Adrenal gland (tissue), 9 donors: ENCODE measurements at regions not wholly inside any gene's neighbourhood (a gene's known extent, or its start where the extent isn't known, plus 50 kb on each side); places are given as distances from the start of the nearest gene placed in this dataset.

Experiments used
- DNase-seq, 7 donors: peaks; one replicate each; pipeline ENCODE4 v3.0.0-alpha.2; 2019 to 2020
- H3K27ac ChIP-seq, 5 donors: fragments of 200-600 bp; sonication (generic) in 4 of 5; 1 replicate in 3 of 5; 2 replicates in 2 of 5; pipeline versions ENCODE4 v1.5.1 to v1.8.0; 2016 to 2020; ENCODE audit warnings: mild to moderate bottlenecking in 1 of 5
- H3K27me3 ChIP-seq: fragments of 200-600 bp; 2 replicates; pipeline ENCODE4 v1.8.0; 2021
- H3K36me3 ChIP-seq, 2 donors: fragments of 200-600 bp; replicated peaks in 1 of 2; 1 replicate in 1 of 2; 2 replicates in 1 of 2; pipeline versions ENCODE4 v1.5.1 to v1.8.0; 2018 to 2022
- H3K4me1 ChIP-seq, 2 donors: fragments of 200-600 bp; replicated peaks in 1 of 2; 1 replicate in 1 of 2; 2 replicates in 1 of 2; pipeline versions ENCODE4 v1.5.1 to v1.8.0; 2018 to 2021
- H3K4me3 ChIP-seq, 4 donors: fragments of 200-600 bp; sonication (generic) in 3 of 4; one replicate each; pipeline ENCODE4 v1.5.1; 2016 to 2018
- H3K9me3 ChIP-seq, 3 donors: fragments of 200-600 bp; sonication (generic) in 1 of 3; replicated peaks in 1 of 3; 1 replicate in 2 of 3; 2 replicates in 1 of 3; pipeline versions ENCODE4 v1.5.1 to v1.8.0; 2016 to 2021
- POLR2A ChIP-seq, 2 donors: fragments of 450-650 bp; IDR thresholded peaks; one replicate each; pipeline ENCODE4 v1.6.1; 2017; ENCODE audit warnings: antibody characterized with exemption in 2 of 2, mild to moderate bottlenecking in 2 of 2, moderate library complexity in 1 of 2
- WGBS, 4 donors: extraction: QIAGEN DNeasy Blood & Tissue Kit in 2 of 4; methylation state at CpG; one replicate each; pipeline versions ENCODE4 v1.1.5 to v1.1.7; 2013 to 2017; 5-methylcytosine and 5-hydroxymethylcytosine counted together
- intact Hi-C, 2 donors: fragments of 100-400 bp; cut with DNase I; formaldehyde crosslinking; loops; one replicate each; pipeline versions ENCODE4 v1.14.1 to v1.15.0; 2022 to 2023
- TF ChIP-seq, protein P1 (sequence below), 6 experiments: fragments of 450-650 bp in 4 of 6; fragments of 200-600 bp in 2 of 6; sonication (generic) in 1 of 6; IDR thresholded peaks; 1 replicate in 5 of 6; 2 replicates in 1 of 6; pipeline versions ENCODE4 v1.5.1 to v1.8.0; 2016 to 2021; ENCODE audit warnings: antibody characterized with exemption in 6 of 6, mild to moderate bottlenecking in 2 of 6, moderate library complexity in 1 of 6
- donor health status: healthy with polysubstance abuse.
- donor health status: Bipolar disorder and iron deficiency.
- donor health status: DM: yes; HTN: yes; CAD: no.
- donor health status: DM: no; HTN: no; CAD: no.
- donor health status: DM: no; HTN: no; CAD: no.

DNA sequence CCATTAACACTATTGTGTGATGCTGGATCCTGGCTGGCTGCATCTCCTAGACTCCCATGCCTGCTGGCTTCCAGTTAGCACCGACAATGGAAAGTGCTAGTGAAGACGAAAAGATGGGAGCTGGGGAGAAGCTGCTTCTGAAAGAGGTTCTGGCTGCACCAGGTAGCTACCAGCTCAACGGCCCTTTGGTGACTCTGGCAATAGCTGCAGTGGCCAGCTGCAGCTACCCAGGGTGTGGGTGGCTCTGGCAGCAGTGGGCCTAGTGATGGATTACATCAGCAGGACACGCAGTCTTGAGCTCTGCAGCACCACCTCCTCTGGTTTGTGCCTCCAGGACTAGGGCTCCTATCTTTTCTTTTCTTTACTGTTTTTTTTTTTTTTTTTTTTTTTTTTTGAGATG is 662.6 kb downstream of the MATN1 start:
- intact Hi-C loops: no loop called here
- DNase-seq: no peak
- WGBS, 4 donors: 56 to 67% (median 63%) methylated on average over 4 of the region's 4 CpGs
- Histone ChIP-seq H3K9me3 (no peaks in the 10 kb centered on the region), H3K4me1 (no peaks in the 10 kb centered on the region), H3K27ac (no peak overlapping the region), H3K36me3 (no peaks in the 10 kb centered on the region), H3K27me3 (no peaks in the 10 kb centered on the region), H3K4me3 (no peak overlapping the region)
- no peak for TF ChIP-seq POLR2A (IDR thresholded peaks at IDR 0.05)
- TF ChIP-seq, protein P1, sequence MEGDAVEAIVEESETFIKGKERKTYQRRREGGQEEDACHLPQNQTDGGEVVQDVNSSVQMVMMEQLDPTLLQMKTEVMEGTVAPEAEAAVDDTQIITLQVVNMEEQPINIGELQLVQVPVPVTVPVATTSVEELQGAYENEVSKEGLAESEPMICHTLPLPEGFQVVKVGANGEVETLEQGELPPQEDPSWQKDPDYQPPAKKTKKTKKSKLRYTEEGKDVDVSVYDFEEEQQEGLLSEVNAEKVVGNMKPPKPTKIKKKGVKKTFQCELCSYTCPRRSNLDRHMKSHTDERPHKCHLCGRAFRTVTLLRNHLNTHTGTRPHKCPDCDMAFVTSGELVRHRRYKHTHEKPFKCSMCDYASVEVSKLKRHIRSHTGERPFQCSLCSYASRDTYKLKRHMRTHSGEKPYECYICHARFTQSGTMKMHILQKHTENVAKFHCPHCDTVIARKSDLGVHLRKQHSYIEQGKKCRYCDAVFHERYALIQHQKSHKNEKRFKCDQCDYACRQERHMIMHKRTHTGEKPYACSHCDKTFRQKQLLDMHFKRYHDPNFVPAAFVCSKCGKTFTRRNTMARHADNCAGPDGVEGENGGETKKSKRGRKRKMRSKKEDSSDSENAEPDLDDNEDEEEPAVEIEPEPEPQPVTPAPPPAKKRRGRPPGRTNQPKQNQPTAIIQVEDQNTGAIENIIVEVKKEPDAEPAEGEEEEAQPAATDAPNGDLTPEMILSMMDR (IDR thresholded peaks at IDR 0.05): no peak

DNA sequence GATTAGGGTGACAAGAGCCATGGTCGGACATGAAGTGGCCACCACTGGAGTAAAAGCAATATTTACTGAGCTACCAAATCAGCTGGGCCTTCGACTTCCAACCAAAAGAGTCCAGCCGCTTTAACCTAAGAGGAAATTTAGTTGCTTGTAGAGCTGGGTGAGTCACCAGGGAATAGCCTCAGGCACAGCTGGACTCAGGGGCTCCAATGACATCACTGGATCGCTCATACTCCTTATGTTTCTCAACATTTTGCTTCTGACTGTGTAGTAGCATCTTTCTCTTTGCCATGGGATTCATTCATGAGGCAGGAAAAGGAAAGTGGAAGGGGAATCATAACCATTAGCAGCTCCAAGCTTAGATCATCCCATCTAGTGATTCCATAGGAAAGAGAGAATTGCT is 664.4 kb downstream of the MATN1 start:
- peak in 1 of 7 donors; percentile 24 for DNase-seq
- 52 to 73% (median 63%) methylated on average over 3 to 4 of the region's 4 CpGs for WGBS, 4 donors
- H3K4me1 ChIP-seq: no peaks in the 10 kb centered on the region
- H3K27me3 ChIP-seq: no peaks in the 10 kb centered on the region
- H3K36me3 ChIP-seq: no peaks in the 10 kb centered on the region
- TF ChIP-seq, protein P1 (IDR thresholded peaks at IDR 0.05): no peak
- no peak for TF ChIP-seq POLR2A (IDR thresholded peaks at IDR 0.05)
- H3K27ac ChIP-seq: no peak overlapping the region
- intact Hi-C loops: no loop called here
- no peaks in the 10 kb centered on the region for H3K9me3 ChIP-seq
- no peak overlapping the region for H3K4me3 ChIP-seq

- TF ChIP-seq POLR2A (IDR thresholded peaks at IDR 0.05): no peak
- TF ChIP-seq, protein P1 (IDR thresholded peaks at IDR 0.05): no peak
- intact Hi-C loops: no loop called here
- Histone ChIP-seq H3K36me3 (no peaks in the 10 kb centered on the region), H3K27me3 (no peaks in the 10 kb centered on the region), H3K4me3 (no peak overlapping the region), H3K4me1 (no peaks in the 10 kb centered on the region), H3K27ac (no peak overlapping the region), H3K9me3 (no peaks in the 10 kb centered on the region)
- WGBS, 4 donors: 28 to 59% (median 36%) methylated on average over 1 of the region's 1 CpG
- no peak for DNase-seq
Measured at GRCh38 chr1:30054126-30054525, 669.3 kb downstream of the MATN1 start.

DNA sequence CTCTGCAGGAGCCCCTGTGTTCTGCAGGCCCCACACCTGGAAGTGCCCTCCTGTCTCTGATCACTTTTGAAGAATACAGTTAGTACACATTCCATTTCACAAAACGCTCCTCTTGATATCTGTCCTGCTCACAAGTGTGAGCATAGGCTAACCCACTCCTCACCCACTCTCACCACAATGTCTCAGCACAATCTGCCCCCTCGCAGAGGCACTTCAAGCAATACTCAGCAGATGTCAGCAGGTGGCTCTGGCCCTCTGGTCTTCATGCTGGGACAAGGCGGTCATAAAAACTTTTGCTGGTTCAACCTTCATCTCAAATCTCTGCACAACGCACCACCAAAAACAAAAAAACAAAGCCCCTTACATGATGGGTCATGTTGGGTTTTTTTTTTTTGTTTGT is 671.2 kb downstream of the MATN1 start:
- WGBS, 4 donors: 48 to 73% (median 64%) methylated on average over 4 of the region's 4 CpGs
- H3K27me3 ChIP-seq: no peaks in the 10 kb centered on the region
- no peak overlapping the region for H3K4me3 ChIP-seq
- H3K36me3 ChIP-seq: no peaks in the 10 kb centered on the region
- no peaks in the 10 kb centered on the region for H3K9me3 ChIP-seq
- no peak for TF ChIP-seq POLR2A (IDR thresholded peaks at IDR 0.05)
- TF ChIP-seq, protein P1 (IDR thresholded peaks at IDR 0.05): no peak
- H3K4me1 ChIP-seq: no peaks in the 10 kb centered on the region
- intact Hi-C loops: no loop called here
- DNase-seq: no peak
- H3K27ac ChIP-seq: no peak overlapping the region
